Stimulated activated CD8-positive, alpha-beta memory T cell treated with anti-CD3 and anti-CD28 coated beads, Interleukin-15, amount 100 ng/mL, for 1 hour (primary cell): ENCODE measurements at regions not wholly inside any gene's neighbourhood (a gene's known extent, or its start where the extent isn't known, plus 50 kb on each side); places are given as distances from the start of the nearest gene placed in this dataset.
"Not testable (repeated sequence)": the region's sequence is repeated elsewhere in the genome, so short reads cannot be mapped to it uniquely, and the experiment has no call there.

ENCODE experiments used
- DNase-seq: peaks from one replicate; pipeline ENCODE4 v3.0.0-alpha.2; 2020; ENCODE audit warnings: low read depth

DNA sequence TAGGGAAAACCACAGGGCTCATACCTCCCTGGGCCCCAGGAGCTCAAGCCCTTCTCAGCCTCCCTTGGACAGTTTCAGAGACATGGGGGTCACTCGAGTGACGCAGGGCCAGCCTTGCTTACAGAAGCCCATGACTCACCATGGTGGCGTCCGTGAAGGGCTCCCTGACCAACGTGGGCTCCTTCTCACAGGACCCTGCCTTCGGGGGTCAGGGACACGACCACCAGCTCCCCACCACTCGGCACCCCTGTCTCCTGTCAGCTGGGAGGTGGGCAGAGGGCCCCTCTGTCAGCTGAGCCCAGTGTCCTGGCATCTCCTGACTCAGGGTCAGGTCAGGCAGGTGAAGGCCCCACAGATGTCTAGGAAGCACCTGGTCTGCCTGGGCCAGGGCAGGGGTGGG, 126.3 kb upstream of the ANO1 start:
- DNase-seq = no peak

DNA sequence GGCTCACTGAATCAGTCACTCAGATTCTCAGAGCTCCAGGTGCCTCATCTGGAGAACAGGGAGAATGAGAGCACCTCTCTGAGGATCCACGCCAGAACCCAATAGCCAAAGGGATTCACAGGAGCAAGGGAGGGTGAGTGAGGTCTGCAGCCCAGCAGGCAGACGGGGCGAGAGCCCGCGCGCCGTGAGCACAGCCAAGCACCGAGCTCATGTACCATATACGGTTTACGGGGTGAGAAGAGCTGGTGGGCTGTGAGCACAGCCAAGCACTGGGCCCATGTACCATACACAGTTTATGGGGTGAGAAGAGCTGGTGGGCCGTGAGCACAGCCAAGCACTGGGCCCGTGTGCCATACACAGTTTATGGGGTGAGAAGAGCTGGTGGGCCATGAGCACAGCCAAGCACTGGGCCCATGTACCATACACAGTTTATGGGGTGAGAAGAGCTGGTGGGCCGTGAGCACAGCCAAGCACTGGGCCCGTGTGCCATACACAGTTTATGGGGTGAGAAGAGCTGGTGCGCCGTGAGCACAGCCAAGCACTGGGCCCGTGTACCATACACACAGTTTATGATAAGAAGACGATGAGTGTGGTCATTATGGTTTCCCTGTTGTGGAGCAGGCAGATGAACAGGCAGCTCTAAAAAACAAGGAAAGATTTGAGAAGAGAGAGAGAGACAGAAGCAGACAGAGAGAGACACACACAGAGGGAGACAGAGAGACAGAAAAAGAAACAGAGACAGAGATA, 125.7 kb upstream of the ANO1 start:
- not testable (repeated sequence) for DNase-seq

DNA sequence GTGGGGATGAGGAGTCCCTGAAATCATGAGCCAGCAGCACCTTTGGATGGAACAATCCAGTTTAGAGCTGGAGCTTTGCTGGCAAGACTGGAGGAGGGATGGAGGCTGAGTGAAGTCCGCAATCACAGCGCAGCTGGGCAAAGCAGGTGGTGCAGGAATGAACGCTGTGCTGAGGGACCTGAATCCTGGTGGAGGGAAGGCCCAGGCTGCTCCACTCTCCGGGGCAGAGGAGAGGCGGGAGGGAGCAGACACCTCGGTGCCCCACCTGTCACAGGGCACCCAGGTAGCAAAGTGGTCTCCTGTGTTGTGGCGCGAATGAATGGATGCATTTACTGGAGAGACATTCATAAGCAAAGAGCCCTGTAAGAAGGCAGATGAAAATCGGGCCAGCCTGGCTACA, 124.8 kb upstream of the ANO1 start:
- DNase-seq = no peak

DNA sequence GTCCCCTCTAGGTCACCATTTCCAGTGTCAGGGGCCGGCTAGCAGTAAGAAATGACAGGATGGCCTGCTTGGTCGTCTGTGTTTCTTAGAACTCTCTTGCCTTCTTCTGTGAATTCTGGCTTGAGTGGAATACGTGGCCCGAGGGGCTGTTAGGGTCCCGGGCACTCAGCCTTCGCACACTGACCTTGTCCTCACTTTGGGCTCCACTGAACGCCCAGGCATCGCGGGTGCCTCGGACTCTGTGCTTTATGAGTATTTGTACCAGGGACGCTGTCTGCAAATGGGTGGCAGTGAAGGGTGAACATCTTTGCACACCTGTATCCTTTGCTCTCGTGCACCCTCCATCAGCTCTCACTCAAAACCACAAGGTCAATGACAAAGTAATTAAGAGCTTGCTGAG, 123.4 kb upstream of the ANO1 start:
- no peak for DNase-seq

DNA sequence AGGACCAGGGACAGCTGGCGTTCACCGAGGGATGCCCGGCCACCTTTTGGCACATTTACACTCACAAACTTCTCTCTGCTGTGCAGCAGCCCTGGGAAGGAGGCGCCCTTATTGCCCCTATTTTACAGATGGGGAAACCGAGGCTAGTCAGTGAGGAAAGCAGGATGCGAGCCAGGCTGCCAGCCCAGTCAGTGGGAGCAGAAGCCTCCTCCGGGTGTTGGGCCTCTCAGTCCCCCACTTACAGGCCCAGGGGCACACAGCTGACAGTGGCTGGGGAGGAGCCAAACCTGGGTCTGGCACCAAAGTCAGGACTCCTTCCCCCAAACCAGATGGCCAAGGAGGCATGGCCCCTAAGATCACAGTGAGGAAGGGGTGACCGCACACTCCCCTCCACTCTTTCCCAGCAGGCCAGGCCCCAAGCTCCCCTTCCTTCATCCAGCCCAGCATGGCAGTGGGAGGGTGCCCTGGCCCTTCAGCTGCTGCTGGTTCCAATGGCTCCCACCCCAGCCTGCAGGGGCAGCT, 121.4 kb upstream of the ANO1 start:
- no peak for DNase-seq

DNA sequence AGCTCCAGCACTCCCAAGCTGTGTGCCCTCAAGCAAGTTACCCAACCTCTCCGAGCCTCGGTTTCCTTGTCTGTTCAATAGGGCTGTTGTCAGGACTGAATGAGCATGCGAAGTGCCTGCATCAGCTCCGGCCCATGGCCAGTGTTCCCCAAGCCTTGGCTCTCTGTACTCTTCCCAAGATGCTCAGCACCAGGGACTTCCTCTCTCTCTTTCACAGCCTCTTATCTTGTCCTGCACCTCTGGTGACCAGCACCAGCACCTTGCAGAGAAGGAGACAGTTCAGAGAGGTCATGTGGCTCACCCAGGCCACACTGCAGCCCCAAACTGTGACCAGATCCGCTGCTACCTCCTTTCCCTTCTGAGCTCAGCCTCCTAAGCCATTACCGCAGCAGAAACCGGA, 120.3 kb upstream of the ANO1 start:
- no peak for DNase-seq

DNA sequence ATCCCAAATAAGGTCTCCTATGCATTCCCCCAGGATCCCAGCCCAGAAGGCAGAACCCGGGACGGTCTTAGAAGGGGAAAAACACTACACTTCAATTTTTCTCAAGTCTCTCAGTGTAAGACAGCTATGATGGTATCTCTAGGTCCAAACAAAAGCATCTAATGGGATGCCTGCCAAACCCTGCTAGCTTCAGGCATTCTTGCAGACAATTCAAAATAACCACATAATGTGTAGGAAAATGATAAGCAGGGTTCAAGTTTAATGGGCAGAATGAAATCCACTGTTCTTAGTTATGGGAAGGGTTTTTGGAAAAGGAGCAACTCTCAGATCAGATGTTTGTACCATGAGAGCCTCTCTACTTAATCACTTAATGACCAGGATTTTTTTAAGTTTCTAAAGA, 119.8 kb upstream of the ANO1 start:
- no peak for DNase-seq

DNA sequence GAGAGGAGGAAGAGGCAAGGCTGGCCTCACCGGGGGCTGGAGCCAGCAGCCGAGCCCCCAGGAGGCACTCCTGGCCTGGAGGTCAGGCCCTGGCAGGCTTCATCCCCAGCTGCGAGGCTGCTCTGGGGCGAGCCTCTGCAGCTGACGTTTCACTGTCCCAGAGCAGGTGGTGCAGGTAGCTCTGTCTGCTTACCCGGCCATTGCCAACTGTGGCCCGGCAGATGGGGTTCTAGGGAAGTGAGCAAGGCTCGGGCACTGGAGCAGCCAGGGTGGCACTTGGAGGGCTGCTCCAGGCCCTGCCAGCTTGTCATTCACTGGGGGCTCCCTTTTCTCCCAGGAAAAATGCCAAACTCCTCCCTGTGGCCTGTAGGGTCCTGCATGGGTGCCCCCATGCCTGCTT, 118.7 kb upstream of the ANO1 start:
- DNase-seq = no peak

DNA sequence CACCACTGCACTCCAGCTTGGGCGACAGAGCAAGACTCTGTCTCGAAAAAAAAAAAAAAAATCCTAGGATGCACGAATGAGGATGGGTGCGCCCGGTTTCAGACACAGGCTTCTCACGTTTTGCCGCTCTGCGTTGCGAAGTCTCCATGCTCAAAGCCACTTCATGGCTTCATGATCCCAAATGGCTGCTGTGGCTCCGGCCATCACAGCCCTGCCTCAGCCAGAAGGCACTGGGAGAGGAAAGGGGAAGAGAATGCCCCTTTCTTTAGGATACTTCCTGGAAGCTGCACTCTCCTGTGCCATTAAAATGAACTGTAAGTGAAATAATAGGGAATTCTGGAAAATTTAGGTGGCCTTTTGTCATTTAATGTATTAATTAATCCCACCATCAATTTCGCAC, 116.4 kb upstream of the ANO1 start:
- DNase-seq = no peak

DNA sequence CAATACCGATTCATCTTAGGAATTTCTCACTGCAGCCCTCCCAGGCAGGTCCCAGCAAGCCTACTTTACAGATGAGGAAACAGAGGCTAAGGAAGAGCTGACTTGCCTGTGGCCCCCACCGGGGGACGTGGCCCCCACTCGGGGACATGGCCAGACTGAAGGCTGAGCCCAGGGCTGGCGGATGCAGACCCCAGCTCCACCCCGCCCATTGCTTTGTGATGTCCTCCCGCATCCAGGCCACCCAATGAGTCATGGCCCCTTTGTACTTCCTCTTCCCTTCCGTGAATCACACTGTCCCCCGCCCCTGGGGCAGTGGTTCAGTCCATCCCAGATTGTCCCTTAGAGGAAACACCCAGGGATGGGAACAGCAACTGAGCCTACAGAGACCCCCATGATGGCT, 116.0 kb upstream of the ANO1 start:
- no peak for DNase-seq

DNA sequence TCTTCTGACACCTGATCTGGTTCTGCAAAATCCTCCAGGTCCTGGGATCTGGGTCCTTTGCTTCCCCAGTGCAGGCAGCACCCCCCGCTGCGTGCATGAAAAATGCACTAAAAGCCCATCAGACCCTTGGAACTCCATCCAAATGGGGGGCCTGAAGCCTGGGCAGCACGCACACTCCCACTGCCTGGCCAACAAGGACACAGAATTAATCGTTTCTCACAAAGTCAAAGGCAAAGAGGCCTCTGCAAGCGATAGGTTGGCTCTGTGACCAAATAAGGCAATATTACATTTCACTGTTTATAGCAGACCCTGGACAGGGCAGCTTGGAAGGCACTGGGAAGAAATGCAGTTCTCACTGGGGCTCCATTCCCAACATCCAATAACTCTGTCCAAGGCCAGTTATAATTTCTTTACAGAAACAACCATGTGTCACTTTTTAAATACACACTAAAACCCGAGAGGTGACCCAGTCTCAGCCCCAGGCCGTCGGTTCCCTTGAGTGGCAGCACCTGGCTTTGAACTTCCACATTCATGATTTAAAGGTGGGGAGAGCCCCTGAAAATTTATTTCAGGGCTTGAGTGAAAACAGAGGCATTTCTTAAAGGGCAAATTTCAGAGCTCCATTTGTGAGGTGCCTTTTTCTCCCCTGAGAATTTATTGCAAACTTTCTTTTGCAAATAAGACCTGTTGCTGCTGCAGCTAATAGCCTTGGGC, 114.4 kb upstream of the ANO1 start:
- DNase-seq = no peak

DNA sequence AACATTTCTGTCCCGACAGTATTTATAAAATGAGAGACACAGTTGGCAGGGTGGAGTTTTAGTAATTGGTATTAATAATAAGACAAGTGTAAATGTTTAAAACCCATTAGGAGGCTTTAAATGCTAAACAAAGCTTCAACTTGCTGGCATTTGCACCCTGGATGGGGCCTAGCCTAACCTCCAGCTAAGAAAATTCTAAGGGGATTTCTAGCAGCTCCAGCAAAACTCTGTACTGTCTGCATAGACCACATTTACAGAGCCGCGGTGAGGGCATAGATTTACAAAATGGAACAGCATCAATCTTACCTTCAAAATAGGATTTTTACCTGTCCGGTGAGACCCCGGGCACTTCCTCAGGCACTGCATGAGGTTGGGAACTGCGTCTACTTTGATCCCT, 113.9 kb upstream of the ANO1 start:
- no peak for DNase-seq

DNA sequence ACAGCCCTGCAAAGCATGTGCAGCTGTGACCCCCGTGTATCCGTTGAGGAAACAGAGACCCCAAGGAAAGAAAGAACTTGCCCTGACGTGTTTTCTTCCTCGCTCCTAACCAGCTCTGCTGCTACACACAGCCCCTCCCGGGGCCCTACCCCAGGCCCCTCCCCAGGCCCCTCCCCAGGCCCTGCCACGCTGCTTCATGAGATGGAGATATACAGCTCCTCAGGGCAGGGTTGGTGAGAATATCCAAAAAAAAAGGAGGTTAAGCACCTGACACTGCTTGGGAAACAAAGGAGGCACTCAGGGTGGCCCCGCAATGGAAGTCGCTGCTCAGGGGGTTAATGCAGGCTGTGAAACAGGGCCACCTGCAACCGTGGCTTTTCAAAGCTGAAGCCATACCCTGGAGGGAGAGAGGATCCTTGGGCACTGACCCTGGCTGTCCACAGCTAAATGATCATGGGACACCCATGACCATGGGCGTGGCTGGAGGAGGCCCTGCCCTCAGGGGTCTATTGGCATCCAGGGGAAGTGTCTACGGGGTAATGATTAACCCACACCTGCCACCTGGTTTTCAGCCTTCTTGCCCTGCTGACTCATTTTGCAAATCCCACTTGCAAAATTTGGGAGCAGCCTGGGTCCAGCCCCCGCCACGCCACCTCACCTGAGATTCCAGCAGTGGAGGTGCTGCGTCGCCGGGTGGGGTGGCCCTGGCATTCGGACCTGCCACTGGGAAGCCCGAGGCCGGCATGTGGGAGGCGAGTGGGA, 112.1 kb upstream of the ANO1 start:
- no peak for DNase-seq

DNA sequence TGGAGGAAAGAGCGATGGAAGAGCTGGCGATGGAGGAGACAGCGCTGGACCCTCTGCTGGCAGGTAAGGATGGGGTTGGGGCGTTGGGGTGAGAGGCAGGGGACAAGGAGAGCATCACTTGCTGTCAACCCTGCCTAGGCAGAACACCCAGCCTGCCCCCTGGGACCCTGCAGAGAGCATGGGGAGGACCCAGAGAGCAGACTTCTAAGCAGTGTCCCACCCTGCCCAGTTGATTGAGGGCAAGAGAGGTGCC, 111.6 kb upstream of the ANO1 start:
- DNase-seq = no peak

DNA sequence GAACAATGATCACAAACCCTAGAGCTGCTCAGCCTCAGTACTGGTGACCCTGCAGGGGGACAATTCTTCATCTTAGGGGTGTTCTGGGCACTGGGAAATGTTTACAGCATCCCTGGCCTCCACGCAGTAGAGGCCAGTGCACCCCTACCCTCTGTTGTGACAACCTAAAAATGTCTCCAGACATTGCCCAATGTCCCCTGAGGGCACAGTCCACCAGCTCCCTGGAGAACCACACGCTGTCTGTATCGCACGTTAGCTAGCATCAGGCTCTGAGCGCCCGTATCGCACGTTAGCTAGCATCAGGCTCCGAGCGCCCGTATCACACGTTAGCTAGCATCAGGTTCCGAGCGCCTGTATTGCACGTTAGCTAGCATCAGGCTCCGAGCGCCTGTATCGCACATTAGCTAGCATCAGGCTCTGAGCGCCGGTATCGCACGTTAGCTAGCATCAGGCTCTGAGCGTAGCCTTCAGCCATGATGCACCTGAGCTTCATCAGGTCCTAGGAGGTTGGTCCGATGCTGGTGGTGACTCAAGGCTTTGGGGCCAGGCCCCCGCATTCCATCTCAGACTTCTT, 111.1 kb upstream of the ANO1 start:
- no peak for DNase-seq

DNA sequence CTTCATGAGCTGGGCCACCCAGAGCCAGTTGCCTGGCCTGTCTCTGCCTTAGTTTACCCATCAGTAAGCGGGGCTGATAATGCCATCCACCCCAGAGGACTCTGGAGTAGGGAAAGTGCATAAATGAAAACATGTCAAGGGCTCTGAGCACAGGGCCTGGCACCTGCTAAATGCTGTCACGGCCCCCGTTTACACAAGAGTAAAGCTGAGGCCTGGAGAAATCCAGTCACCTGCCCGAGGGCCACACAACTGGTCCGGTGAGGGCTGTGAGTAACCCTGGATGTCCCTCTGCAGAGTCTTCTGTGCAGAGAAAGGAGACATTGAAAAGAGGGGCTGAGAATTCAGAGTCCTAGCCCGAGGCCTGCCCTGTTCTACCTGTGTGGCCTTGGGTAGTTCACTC, 110.6 kb upstream of the ANO1 start:
- DNase-seq = no peak

DNA sequence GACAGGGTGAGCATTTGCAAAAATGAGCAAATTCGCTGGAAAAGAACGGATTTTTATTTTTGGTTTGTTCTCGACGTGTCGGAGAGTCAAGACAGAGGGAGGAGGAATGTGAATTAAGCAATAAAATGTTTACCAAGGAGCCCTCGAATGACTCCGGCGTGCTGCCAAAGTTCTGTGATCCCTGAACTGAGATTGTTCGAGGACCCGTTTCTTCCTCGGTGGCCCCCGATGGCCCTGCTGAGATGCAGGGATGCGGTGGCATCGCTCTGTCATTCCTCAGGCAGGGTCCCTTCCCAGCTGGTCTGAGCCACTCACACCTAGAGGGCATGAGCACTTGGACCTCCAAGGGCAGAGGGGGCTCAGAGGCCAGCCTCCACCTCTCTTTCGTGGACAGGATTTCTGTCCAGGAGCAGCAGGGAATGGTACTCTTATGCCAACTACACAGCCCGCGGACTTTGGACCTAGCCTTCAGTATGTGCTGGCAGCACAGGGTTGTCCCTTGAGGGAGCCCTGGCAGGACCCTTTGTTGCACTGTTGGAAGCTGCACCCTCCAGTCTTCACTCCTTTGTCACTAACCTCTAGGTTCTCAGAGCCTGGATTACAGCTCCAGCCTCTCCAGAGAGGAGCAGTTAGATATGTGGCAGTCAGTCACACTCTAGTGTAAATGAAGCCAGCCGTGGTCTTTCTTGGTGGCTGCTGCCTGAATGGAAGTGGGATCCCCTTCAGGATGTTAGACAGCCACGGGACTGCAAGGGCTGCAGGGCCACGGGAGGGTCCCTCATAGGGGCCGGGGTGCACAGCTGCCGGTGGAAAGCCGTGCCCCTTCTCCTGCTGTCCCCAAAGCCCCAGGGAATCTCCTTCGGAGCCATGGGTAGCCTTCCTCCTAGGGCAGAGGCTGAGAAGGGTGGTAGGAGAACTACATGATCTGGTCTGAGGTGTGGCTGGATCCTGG, 109.4 kb upstream of the ANO1 start:
- no peak for DNase-seq

DNA sequence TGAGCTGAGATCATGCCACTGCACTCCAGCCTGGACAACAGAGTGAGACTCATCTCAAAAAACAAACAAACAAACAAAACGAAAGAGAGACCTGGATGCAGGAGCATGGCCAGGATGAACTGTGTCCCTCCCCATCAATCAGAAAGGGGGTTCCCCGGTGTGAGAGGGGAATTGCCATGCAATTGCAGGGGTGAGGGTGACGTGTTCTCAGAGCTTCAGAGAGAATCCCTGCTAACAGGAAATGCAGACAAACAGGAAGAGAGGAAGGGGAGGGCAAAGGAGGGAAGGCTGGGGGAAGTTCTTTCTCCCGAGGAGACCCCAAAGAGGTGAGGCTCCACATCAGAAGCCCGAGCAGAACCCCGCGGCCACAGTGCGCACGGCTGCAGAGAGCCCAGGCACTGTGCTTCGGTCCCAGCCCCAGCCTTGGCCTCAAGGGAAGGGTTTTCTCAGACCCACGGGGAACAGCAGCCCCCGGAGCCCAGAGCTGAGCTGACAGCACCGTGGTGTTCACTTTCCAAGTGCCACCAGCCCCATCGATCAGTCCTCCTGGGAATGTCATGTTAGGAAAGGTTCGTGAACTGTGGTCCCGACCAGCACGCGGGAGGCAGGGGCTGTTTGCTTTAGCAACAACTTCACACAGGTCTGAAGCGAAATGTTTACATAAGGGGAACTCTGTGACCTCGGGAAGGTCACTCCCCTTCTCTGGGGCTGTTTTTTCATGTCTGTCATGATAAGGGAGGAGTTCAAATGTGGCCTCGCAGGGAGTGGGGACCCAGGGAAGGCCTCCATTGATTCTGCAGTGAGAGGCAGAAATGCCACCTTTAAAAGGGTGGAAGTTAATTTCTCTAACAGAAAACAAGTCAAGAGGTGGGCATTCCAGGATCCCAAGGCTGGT, 108.0 kb upstream of the ANO1 start:
- no peak for DNase-seq

DNA sequence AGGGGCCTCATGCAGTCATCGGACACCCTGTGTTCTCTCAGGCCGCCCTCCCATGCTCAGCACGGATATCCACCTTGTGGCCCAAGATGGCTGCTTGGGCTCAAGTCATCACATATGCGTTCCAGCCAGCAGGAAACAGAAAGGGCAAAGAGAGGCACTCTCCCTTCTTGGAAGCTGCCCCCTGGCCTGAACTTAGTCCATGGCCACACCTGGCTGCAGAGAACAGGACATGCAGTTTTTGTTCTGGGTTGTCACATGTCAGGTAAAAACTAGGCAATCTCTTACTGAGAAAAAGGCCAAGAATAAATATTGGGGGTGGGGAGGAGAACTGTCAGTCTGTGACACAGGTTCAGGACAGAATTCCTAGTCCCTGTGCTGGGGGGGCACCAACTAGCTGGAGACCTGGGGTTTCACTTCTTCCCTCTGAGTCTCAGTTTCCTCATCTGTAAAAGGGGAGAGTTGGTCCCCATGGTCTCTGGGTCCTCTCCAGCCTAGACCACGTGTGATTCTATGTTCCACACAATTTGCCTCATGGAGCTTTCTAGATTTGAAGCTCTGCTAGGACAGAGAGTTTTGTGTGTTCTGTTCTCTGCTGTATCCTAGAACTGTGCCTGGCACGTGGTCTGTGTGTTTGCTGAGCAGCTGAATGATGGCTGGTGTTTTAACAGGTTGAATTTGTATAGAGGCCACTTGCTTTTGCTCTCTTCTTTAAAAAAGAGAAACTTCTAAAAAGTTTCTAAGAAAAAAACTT, 107.2 kb upstream of the ANO1 start:
- no peak for DNase-seq

DNA sequence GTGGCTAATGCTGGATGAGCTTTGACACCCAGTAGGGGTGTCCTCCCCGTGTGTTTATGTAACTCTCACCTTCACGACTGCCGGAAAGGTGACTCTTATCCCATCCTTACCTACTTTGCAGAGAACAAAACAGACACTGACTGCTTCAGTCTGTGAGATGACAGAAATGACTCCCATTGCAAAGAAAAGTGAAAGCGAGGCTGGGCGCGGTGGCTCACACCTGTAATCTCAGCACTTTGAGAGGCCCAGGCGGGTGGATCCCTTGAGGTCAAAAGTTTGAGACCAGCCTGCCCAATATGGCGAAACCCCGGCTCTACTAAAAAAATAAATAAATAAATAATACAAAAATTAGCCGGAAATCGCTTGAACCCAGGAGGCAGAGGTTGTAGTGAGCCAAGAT, 106.4 kb upstream of the ANO1 start:
- DNase-seq = no peak
